Astrocyte (in vitro differentiated cells and primary cell): ENCODE measurements at regions not wholly inside any gene's neighbourhood (a gene's known extent, or its start where the extent isn't known, plus 50 kb on each side); places are given as distances from the start of the nearest gene placed in this dataset.

ENCODE experiments used
- EZH2 ChIP-seq: IDR thresholded peaks from 2 replicates; pipeline ENCODE4 v1.6.1; 2012; ENCODE audit warnings: mild to moderate bottlenecking, low read length, inconsistent platforms; ENCODE audit not compliant: insufficient read depth
- TF ChIP-seq, protein P1 (sequence below): IDR thresholded peaks from 2 replicates; pipeline ENCODE4 v1.5.1; 2011; ENCODE audit warnings: low read depth, mild to moderate bottlenecking, inconsistent platforms, low read length, moderate library complexity; ENCODE audit not compliant: insufficient read depth

GRCh38 chr20:53676519-53676822 is 82.8 kb upstream of the ZNF217 start:
- TF ChIP-seq, protein P1, sequence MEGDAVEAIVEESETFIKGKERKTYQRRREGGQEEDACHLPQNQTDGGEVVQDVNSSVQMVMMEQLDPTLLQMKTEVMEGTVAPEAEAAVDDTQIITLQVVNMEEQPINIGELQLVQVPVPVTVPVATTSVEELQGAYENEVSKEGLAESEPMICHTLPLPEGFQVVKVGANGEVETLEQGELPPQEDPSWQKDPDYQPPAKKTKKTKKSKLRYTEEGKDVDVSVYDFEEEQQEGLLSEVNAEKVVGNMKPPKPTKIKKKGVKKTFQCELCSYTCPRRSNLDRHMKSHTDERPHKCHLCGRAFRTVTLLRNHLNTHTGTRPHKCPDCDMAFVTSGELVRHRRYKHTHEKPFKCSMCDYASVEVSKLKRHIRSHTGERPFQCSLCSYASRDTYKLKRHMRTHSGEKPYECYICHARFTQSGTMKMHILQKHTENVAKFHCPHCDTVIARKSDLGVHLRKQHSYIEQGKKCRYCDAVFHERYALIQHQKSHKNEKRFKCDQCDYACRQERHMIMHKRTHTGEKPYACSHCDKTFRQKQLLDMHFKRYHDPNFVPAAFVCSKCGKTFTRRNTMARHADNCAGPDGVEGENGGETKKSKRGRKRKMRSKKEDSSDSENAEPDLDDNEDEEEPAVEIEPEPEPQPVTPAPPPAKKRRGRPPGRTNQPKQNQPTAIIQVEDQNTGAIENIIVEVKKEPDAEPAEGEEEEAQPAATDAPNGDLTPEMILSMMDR: no peak
- no peak for TF ChIP-seq EZH2
